M059J (cell line): ENCODE measurements at regions not wholly inside any gene's neighbourhood (a gene's known extent, or its start where the extent isn't known, plus 50 kb on each side); places are given as distances from the start of the nearest gene placed in this dataset.
"Not testable (repeated sequence)": the region's sequence is repeated elsewhere in the genome, so short reads cannot be mapped to it uniquely, and the experiment has no call there.

Source experiments
- DNase-seq: peaks from one replicate; pipeline ENCODE4 v3.0.0-alpha.2; 2012; ENCODE audit warnings: low read depth

GRCh38 chrX:47776292-47777006 is 60.3 kb upstream of the ZNF81 start:
- DNase-seq = no peak

- no peak for DNase-seq
These were observed 63.9 kb upstream of the ZNF81 start for GRCh38 chrX:47772764-47773163.

GRCh38 chrX:47771473-47771872 is 65.2 kb upstream of the ZNF81 start:
- no peak for DNase-seq

- DNase-seq = not testable (repeated sequence)
These were observed 73.9 kb upstream of the ZNF81 start for GRCh38 chrX:47762826-47763225.

- no peak for DNase-seq
These were observed 84.0 kb upstream of the ZNF81 start for GRCh38 chrX:47752685-47753084.

GRCh38 chrX:47751670-47752069 is 85.0 kb upstream of the ZNF81 start:
- peak; percentile 19 for DNase-seq

GRCh38 chrX:47749185-47749967 is 87.3 kb upstream of the ZNF81 start:
- DNase-seq = no peak

- DNase-seq = no peak
These were observed 88.1 kb upstream of the ZNF81 start for GRCh38 chrX:47748576-47748975.

GRCh38 chrX:47746446-47746845 is 87.5 kb upstream of the UXT start:
- DNase-seq = no peak

GRCh38 chrX:47745416-47745815 is 86.4 kb upstream of the UXT start:
- DNase-seq = no peak

GRCh38 chrX:47743504-47743903 is 84.5 kb upstream of the UXT start:
- DNase-seq = peak; percentile 9

GRCh38 chrX:47738870-47739269 is 79.9 kb upstream of the UXT start:
- DNase-seq = not testable (repeated sequence)

GRCh38 chrX:47723689-47724088 is 64.7 kb upstream of the UXT start:
- no peak for DNase-seq

- no peak for DNase-seq
These were observed 64.1 kb upstream of the UXT start for GRCh38 chrX:47723083-47723482.

GRCh38 chrX:47722260-47722659 is 63.3 kb upstream of the UXT start:
- DNase-seq = no peak

GRCh38 chrX:47715078-47715477 is 56.1 kb upstream of the UXT start:
- DNase-seq = not testable (repeated sequence)

GRCh38 chrX:47712675-47713074 is 53.7 kb upstream of the UXT start:
- DNase-seq = not testable (repeated sequence)

- no peak for DNase-seq
These were observed 51.3 kb upstream of the UXT start for GRCh38 chrX:47710252-47710651.
